ENCODE measurements at regions not wholly inside any gene's neighbourhood (a gene's known extent, or its start where the extent isn't known, plus 50 kb on each side); places are given as distances from the start of the nearest gene placed in this dataset.
"Not testable (repeated sequence)": the region's sequence is repeated elsewhere in the genome, so short reads cannot be mapped to it uniquely, and the experiment has no call there.

DNA sequence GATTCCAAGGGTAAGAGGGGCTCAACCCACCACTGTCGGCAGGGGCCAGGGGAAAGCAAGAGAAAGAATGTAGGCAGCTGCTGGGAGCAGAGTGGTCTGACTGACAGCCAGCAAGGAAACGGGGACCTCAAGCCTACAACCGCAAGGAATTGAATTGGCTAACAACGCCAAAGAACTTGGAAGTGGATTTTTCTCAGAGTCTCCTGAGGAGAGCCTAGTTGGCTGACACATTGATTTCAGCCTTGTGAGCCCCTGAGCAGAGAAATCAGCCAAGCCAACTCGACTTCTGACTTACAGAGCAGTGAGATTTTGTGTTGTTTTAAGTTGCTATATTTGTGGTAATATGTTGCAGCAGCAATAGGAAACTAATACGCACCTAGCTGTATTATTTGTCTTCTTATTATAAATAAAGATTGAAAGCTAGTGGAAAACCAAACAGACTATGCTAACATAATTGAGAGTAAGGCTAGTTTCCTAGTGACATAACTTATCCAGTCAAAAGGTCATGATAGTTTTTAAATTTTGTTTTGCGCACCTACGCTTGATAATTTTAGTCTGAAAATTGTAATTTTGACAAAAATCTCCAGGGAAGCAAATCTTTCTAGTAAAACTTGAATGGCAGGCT is 145.8 kb upstream of the HCCS start:
- DNase-seq (ENCODE audit: low read depth in 3 of 3) = no peak

DNA sequence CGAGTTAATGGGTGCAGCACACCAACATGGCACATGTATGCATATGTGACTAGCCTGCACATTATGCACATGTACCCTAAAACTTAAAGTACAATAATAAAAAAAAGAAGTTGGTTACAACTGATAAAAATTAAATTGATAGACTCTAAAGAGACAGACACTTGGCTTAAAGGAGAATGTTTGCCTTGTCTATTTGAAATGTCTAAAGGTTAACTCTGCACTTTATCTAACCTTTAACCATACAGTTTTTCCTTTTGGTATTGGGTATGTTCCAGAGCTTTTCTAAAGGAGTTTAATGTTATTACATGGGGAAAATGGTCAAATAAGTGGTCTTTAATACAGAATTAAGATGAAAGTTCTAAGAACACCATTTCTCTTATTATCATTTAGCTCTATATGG is 145.1 kb upstream of the HCCS start:
- DNase-seq (ENCODE audit: low read depth in 3 of 3) = no peak

DNA sequence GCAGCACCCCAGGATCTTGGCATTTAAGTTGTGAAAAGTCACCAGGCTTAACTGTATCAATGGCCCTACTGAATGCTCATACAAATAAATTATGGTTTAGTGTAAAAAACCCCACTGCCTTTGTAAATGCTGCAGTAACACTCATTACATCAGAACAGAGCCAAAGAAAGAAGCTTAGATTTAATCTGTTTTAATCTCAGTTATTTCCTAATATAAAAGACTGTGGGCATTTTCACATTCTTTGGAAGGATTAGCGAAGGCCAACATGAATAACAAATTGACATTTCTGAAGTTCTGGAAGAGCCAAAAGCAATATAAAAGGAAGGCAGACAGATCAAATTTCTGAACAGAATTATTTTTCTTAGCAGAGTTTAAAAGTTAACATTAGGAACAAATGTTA is 140.0 kb upstream of the HCCS start:
- DNase-seq (ENCODE audit: low read depth in 3 of 3) = no peak

DNA sequence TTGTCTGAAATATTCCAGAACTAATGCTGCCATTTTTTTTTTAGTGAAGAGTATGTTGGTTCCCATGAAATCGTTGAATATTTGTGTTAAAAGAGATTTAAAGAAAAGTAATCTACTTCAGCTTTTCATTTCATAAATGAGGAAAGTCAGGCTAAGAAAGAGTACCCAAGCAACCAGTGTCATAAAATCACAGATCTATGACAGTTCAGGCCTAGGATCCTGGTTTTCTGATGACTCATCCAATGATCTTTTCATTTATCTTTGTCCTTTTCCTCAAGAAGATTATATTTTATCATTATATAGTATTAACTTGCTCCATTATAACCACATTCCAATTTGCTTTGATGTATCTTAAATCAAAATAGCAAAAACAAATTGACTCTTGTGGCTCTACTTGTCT is 139.4 kb upstream of the HCCS start:
- DNase-seq (ENCODE audit: low read depth in 3 of 3) = no peak

DNA sequence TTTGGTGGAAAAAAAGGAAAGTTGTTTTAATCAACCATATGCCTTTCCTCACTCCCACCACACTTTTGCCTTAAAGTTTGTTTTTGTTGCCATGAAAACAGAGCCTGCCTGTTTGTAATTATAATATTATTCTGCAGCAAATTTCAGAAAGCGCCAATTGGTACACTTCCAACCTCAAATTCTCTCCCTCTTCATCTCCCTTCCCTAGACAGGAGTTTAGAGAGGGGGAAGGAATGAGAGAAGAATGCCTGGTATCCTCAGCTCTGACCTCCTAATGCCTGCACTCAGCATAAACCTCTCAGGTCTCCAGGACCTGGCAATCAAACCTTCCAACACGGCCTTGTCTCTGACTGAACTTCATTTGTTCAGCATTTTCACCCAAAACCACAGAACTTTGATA is 138.4 kb upstream of the HCCS start:
- no peak for DNase-seq (ENCODE audit: low read depth in 3 of 3)

DNA sequence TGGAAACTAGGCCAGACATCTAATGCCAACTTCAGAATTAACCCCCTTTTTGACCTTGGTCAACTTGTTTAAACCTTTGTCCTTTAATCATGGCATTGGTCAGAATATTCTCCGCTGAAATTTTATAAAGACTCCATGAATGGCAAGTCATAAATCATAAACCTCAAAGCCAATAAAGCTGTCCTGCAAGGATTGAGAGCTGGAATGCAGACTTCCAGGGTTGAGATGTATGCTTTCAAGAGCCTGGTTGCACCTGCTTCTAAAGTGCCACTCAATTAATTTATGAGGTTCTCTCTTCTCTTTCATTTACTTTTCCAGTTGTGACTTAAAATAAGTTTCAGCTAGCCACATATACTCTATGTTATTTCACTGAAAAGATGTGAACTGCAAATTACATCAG is 136.2 kb upstream of the HCCS start:
- no peak for DNase-seq (ENCODE audit: low read depth in 3 of 3)

DNA sequence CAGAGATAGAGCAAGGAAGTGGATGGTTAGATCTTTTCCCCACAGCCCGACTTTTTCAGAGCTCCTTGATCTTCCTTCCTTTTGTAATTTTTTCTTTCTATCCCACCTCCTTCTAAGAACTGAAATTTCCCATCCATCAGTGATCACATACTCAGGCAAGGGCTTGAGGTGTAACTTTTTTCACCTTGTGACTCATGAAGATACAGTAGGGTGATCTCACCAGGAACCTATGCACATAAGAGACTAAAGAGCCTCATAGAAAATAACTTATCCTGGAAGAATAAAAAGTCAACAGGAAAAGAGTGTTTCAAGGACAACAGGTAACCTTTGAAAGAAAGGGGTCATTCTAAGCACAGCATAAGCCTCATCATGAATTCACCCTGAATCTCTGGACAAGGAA is 131.2 kb upstream of the HCCS start:
- no peak for DNase-seq (ENCODE audit: low read depth in 3 of 3)

DNA sequence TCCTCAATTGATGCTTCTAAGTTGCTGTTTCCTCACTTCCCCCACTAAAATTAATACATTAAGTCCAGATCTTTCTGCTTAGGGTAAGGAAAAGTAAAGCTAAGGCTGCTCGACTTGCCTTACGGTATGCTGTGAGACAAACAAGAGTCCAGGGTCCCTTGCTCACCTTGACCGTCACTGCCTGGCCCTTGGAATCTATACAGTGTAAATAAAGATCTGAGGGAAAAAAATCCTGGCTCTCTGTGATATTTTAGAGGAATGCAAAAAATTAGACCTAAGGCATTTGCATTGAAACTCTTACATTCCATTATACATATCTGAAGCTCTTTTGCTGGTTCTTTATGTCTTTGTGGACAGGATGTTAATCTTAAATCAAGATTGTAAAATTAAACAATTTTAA is 129.6 kb upstream of the HCCS start:
- no peak for DNase-seq (ENCODE audit: low read depth in 3 of 3)

DNA sequence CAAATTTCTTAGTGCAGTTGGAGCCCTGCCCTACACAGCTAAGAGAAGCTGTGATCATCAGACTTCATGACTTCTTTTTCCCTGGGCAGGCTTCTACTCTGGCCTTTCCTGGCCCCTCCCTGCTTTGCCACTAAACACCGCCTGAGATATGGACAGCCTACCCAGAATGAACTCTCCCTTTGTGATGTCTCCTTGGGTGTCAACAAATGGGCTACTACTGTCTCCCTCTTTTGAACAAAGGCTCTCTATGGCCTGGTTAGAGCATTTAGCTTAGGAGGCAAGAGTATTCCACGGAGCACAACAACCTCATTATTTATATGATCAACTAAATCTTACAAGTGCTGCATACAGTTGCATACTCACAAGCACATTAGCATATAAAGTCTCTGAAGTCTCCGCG is 127.6 kb upstream of the HCCS start:
- no peak for DNase-seq (ENCODE audit: low read depth in 3 of 3)

DNA sequence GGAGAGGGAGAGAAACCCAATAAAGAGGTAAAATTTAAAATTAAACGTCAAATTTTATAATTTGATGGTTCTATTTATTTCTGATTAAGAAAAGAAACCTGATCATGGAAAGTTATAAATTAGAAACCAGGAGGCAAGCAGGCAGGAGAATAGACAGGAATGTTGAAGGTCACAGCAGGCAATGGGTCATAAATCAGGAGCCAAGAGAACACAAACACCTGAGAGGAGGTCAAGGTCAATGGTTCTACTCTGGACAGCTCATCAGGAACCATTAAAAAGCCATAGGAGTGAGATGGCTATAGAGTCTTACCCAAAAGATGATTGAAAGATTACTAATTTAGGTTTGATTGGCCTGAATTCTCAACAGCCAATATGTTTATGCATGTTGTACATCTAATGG is 126.9 kb upstream of the HCCS start:
- no peak for DNase-seq (ENCODE audit: low read depth in 3 of 3)

DNA sequence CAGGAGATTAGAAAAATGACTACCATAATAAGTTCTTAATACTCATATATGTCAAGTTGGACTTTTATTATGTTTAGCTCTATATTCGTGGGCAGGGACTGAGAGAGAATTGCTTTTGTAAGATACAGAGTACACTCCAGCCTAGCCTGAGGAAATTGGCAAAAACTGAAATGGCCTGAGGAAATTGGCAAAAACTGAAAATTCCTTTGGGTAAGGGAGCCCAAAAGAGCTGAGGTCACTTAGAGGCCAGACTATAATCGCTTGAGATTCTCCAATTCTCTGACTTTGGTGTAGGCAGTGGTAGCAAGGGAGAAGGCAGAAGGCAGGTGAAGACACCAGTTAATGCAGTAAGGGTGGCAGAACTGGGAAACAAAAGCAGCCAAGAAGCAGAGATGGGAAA is 124.5 kb upstream of the HCCS start:
- no peak for DNase-seq (ENCODE audit: low read depth in 3 of 3)

DNA sequence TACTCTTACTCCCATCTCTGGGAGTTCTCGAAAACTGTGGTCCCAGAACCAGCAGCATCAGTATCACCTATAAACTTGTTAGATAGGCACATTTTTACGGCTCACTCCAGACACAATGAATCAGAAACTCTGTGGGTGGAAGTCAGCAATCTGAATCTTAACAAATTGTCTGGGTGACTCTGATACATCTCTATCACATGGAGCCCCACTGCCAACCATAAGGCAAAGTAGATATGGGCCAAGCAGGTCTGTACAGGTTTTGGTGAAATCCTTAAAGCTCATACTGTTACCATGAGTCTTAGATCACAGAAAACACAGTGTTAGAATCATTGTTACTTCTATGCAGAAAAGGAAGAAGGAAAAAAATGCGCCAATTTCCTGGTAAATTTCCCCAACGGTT is 122.5 kb upstream of the HCCS start:
- no peak for DNase-seq (ENCODE audit: low read depth in 3 of 3)

DNA sequence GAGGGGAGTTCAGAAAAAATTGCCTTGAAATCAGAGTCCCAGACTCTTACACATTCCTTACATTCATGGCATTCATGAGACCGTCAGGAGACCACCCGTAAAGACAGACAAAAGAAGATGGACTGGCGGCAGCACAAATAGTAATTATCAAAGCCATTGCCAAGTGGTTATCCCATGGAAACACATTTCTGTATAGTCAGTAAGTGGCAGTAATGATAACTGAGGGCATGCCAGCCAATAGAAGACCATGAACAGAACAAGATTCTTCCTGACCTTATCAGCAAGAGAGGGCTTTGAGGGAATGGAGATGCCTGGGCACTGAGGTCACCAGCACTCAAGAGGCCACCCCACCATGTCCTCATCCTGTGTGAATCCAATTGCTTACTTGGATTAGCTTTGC is 121.7 kb upstream of the HCCS start:
- no peak for DNase-seq (ENCODE audit: low read depth in 3 of 3)

DNA sequence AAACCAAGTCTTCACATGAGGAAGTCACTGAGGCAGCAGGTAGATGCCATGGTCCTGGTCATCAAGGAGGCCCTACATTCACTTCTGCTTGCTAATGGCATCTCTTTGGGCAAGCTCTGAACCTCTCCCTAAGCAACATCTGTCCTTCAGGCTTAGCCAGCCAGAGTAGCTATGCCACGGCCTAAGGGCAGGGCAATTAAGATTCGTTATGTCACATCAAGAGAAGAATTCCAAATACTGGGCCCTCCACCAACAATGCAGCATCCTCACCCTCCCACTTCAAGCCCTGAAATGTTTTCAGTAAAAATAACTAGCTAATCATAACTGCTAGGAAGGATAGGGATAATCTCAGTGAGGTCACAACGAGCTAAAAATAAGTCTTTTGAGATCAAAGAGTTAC is 120.7 kb upstream of the HCCS start:
- DNase-seq (ENCODE audit: low read depth in 3 of 3) = no peak

DNA sequence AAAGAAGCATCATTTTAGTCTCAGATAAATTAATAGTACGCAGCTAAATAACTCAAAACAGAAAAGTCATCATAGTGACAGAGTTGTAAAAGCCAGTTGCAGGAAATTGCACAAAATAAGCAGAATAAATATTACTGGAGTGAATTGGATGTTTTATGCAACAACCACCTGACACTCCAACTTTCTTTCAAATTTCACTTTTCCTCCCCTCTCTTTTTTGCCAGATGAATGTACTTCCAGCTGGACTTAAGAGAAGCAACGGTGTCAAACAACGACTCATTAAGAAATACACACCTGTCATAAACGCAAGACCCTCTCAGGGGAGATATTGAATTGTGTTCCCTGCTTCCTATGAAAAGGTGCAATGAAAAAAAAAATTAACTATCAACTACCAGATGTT is 120.2 kb upstream of the HCCS start:
- no peak for DNase-seq (ENCODE audit: low read depth in 3 of 3)

DNA sequence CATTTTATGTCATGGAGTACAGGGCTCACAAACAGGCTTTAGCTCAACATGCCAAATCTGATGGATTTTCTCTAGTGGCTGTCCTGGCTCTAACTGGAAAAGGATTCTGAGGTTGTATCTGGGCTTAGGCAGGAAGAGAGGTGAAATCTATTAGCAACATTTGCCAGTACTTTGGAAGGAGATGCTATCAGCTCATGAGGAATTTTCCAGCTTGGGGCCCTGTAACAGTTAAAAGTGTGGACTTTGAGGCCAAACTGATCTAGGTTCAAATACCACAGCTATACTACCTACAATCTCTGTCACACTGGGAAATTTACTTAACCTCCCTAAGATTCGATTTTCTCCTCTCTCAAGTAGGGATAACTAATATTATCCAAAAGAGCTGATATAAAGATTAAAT is 119.0 kb upstream of the HCCS start:
- DNase-seq (ENCODE audit: low read depth in 3 of 3) = no peak

DNA sequence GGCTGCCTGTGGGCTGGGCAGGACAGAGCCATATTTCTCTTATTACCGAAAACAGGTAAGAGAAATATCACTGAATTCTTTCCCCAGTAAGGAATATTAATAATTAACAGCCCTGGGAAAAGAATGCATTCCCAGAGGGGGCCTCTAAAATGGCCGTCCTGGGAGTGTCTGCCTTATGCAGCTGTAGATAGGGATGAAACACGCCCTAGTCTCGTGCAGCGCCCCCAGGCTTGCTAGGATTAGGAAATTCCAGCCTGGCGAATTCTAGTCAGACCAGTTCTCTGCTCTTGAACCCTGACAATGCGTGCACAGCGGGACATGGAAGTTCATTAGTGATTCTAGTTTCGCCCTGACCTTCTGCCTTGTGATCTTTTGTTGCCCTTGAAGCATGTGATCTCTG is 104.1 kb upstream of the HCCS start:
- not testable (repeated sequence) for DNase-seq (ENCODE audit: low read depth in 3 of 3)

DNA sequence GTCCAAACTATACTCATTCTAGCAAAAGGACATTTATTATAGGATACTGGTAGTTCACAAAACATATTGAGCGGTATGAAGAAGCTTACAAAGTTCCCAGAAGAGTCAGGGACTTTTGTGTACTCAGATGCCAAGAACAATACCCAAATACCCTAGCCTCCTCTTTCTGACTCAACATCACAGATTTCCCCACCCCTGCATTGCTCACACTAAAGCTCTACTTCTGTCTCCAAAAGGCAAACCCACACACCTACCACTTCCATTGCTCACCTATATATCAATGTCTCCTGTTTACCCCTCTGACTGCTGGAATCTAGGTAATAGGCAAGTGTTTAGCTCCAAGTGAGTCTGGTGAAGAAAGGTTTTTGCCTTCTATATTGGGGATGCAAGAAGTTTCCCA is 100.7 kb upstream of the HCCS start:
- DNase-seq (ENCODE audit: low read depth in 3 of 3) = no peak

DNA sequence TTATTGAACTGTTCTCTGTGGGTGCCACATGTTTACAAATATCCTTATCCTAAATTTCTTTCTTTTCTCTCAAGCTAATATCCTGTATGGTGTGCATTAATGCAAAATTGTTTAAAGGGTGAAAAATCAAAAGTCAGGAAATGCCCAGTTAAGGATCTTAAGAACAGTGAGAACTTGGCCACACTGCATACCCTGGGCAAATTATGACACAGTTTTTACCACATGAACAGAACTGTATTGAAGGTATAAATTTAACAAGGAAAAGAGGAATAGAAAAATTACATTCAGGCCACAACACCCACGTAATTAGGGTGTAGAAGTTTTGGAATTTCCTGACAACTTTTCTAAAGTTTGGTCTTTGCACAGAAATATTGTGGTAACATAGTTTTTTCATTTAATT is 94.4 kb upstream of the HCCS start:
- no peak for DNase-seq (ENCODE audit: low read depth in 3 of 3)

DNA sequence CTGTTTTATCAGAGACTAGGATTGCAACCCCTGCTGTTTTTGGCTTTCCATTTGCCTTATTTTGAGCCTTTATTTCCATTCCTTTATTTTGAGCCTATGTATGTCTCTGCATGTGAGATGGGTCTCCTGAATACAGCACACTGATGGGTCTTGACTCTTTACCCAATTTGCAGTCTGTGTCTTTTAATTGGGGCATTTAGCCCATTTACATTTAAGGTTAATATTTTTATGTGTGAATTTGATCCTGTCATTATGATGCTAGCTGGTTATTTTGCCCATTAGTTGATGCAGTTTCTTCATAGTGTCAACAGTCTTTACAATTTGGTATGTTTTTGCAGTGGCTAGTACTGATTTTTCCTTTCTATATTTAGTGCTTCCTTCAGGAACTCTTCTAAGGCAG is 88.5 kb upstream of the HCCS start:
- DNase-seq (ENCODE audit: low read depth in 3 of 3) = not testable (repeated sequence)

DNA sequence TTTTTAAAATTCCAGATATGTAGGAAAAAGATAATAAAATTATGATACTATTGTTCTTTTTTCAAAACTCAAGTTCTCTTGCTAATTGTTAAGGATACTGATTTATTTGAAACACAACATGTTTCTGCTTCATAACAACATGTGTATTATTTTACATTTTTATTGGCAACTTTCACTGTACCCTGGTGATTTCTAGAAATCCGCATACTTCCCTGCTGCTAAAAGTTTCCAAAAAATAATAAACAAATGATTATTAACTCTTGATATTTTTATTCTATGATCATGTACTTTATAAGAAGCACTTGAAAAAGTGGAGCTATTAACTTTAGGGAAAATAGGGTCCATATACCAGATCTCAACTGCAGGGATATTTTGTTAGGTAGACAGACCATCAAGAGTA is 71.2 kb upstream of the HCCS start:
- no peak for DNase-seq (ENCODE audit: low read depth in 3 of 3)

DNA sequence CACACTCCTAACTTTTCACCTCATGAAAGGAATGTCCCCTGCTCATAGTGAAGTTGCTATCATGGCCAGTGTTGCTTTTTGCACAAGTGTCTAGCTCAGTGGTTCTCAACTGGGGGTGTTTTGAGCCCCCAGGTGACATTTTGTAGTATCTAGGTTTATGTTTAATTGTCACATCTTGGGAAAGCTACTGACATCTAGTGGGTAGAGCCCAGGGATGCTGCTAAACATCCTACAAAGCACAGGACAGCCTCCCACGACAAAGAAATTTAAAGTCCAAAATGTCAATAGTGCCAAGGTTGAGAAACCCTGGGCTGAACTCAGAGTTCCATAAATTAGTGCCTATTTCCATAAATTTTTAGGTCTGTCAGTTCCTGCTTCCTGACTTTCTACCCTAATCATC is 70.7 kb upstream of the HCCS start:
- DNase-seq (ENCODE audit: low read depth in 3 of 3) = no peak

DNA sequence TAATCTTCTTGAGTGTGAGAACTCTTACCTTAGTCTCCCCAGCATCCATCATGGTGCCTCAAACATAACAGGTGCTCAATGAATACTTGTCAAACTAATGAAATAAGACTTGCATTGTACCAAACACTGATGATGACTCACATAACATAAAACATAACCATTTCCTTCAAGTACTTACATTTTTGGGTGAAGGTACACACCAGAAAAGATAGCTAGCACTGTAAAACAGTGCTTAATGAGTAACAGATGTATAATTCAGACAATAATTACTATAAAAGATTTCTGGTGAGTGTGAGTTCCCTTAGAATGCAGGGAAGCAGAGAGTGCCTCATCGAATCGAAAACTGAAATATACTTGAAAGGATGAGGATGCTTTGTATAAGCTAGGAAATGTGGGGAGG is 70.1 kb upstream of the HCCS start:
- no peak for DNase-seq (ENCODE audit: low read depth in 3 of 3)

DNA sequence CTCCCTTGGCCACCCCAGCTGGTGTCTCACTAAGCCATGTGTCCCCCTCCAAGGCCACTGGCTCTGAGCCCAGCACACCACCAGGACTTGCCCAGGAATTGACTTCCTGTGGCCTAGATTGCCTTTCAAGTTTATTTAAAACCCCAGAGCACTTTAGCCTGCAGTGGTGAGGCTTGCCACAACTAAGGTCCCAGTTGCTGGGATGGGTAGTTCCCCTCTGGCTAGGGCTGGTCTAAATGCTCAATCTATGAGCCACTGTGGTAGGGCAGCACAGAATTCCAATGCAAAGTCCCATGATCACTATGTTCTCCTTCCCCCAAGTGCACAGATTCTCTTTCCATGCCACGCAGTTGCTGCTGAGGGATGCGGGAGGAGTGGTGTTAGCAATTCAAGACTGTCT is 61.1 kb upstream of the HCCS start:
- DNase-seq (ENCODE audit: low read depth in 3 of 3) = no peak

DNA sequence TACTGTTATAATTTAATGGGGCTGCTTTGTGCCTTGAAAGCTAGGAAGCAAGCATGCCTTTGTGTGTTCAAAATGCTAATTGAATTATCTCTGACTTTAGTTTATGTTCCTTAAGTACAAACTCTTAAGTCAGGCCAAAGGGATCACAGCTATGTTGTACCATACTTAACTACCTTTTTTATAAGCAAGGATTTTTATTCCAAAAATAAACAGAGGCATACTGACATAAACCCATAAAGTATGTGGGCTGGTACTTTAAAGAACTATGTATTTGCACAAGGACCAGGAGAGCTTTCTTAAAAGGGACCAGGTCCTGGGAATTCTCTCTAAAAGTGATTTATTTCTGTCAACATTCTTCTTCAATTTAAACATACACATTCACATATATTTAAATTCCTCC is 57.8 kb upstream of the HCCS start:
- no peak for DNase-seq (ENCODE audit: low read depth in 3 of 3)

Data from stimulated activated CD4-positive, alpha-beta T cell treated with anti-CD3 and anti-CD28 coated beads, TNF-alpha, amount 100 ng/mL, for 24 hours (primary cell).